NCI-H460 (cell line): ENCODE measurements at regions not wholly inside any gene's neighbourhood (a gene's known extent, or its start where the extent isn't known, plus 50 kb on each side); places are given as distances from the start of the nearest gene placed in this dataset.
"Not testable (repeated sequence)": the region's sequence is repeated elsewhere in the genome, so short reads cannot be mapped to it uniquely, and the experiment has no call there.

Source experiments
- DNase-seq: peaks from one replicate; pipeline ENCODE4 v3.0.0-alpha.2; 2016; ENCODE audit warnings: low read depth; ENCODE audit errors: extremely low read depth

DNA sequence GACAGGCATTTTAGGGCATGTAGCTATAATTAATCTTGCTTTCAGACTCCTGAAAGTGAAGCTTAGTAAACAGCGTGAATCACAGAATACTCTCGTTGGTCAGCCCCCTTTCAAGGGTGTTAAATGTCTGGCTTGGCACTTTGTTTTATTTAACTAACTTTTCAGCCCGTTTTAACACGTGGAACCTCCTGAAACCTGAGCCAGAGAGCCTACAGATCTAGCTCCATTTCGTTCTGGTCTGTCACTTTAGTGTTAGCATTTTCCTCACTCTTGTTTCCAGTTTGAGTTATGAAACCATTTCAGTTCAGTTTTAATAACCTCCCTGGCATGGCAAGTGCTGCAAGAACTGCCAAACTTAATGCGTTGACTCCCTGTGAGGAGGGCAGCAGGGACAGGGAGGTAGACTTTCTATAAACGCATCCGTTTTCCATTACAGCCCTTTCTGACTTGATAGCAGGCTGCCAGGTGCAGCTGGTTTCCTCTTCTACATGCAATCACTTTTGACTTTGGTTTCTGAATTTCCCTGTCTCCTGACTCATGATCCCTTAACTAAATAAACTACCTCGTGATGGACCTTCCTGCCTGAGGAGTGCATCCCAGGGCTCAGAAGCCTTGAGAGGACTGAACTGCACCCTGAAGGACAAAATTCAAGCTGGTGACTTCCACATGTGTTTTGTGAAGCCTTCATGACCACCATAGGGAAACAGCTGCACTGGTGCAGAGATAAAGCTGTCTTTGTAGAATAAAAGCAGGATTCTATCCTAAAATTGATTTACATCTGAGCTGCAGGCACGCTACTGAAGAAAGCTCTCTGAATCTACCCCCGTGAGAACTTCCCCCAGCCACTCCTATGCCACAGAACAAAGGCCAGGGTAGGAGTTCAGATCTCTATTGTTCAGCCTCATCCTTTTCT, 192.6 kb downstream of the DLEU7 start:
- DNase-seq: no peak

DNA sequence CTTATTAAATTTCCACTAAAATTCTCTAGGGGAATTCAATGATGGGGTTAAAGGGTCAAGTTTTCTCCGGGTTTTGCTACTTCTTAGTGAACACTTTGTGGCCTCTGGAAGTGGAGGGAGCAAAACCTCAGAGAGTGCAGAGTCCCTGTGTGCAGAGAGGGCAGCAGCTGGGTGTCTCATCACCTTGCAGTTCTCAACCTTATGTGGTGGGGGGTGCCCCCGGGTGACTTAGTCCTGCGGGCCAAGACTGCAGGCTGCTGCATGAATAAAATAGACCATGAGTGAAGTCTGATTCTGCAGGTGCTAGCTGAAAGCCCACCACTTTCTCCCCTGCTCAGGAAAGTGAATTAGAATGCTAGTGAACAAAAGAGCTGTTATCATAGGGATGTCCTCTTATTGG, 191.6 kb downstream of the DLEU7 start:
- no peak for DNase-seq

- DNase-seq: no peak
Measured at GRCh38 chr13:50654331-50654730, 189.2 kb downstream of the DLEU7 start.

DNA sequence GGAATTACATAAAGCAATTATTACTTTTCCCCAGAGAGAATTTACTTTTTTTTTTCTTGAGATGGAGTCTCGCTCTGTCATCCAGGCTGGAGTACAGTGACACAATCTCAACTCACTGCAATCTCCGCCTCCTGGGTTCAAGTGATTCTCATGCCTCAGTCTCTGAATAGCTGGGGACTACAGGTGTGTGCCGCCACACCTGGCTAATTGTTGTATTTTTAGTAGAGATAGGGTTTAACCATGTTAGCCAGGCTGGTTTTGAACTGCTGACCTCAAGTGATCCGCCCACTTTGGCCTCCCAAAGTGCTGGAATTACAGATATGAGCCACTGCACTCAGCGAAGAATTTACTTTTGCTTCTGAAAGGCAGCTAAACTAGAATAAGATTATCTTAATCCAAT, 181.6 kb downstream of the DLEU7 start:
- not testable (repeated sequence) for DNase-seq

- DNase-seq: no peak
Measured at GRCh38 chr13:50664951-50665350, 178.5 kb downstream of the DLEU7 start.

DNA sequence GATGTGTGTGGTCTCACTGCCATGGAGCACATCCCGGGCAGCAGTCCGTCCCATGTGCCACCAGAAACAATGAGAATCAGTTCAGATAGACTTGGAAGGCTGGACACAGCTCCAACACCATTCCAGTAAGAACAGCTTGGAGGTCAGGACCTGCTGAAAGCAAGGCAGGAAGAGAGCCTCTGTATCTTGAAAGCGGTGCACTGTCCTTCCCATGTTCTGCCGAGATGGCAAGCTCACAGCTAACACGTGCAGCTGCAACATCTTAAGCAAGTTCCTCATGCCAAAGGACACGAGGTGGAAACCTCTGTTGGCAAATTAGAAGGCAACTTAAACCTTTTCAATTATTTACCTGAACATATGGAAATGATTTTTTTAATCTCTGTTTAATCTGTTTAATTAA, 175.4 kb downstream of the DLEU7 start:
- DNase-seq: no peak

DNA sequence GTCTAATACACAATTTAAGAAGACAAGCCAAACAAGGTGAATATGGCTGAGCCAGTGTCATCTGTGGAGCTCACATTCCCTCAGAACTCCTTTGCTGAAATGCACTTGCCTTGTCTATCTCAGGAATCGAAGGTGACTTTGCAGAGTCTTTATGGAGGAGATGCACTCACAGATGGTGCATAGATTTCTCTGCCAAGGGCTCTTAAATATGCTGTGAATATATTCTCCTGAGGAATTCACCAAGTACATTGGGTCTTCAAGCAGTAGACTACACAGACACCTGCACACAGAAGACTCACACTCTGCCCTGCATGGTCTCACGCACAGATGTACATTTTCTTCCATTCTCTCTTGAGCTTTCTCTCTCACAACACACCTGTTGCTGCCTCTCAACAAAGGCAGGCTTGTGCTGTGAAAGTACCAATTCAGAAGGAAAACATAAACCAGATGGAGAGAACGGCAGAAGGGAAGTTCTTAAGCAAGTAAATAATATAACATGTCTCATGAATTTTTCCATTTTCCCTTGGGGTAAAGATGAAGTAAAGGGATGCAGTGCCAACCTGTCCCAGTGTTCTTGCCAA, 174.7 kb downstream of the DLEU7 start:
- no peak for DNase-seq

DNA sequence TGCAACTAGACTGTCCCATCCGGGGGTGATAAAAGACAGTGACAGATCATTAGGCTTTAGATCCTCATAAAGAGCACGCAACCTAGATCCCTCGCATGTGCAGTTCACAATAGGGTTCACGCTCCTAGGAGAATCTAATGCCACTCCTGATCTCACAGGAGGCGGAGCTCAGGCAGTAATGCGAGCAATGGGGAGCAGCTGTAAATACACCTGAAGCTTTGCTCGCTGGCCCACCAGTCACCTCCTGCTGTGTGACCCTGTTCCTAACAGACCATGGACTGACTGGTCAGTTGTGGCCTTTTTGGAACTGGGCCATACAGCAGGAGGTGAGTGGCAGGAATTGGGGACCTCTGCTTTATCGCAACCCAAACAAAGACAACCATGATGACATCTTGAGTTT, 173.2 kb downstream of the DLEU7 start:
- DNase-seq: no peak

GRCh38 chr13:50670847-50671496, 172.5 kb downstream of the DLEU7 start:
- DNase-seq: no peak

GRCh38 chr13:50671497-50671850, 172.0 kb downstream of the DLEU7 start:
- DNase-seq: no peak

GRCh38 chr13:50672025-50672424, 171.5 kb downstream of the DLEU7 start:
- no peak for DNase-seq

DNA sequence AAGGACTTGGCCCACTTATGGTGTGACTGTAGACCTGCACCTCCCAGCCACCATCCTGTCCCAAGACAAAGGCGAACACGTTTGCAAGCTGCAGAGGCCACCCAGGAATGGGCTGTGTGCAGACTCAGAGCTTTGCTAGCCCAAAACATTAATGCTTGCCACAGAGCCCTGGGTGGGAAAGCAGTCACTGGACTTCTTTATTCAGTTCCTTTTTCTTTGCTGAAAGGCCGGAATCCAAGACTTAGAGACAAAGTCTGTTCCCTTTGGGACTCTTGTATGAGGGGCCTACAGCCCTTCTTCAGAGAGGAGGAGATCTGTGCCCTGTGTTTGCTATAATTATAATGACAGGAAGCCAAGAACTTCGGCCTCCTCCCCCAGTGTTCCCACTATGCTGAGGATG, 167.8 kb downstream of the DLEU7 start:
- DNase-seq: no peak

GRCh38 chr13:50676602-50677001, 166.9 kb downstream of the DLEU7 start:
- peak; percentile 51 for DNase-seq

GRCh38 chr13:50677258-50677657, 166.2 kb downstream of the DLEU7 start:
- no peak for DNase-seq

- DNase-seq: no peak
Measured at GRCh38 chr13:50677687-50678463, 165.6 kb downstream of the DLEU7 start.

DNA sequence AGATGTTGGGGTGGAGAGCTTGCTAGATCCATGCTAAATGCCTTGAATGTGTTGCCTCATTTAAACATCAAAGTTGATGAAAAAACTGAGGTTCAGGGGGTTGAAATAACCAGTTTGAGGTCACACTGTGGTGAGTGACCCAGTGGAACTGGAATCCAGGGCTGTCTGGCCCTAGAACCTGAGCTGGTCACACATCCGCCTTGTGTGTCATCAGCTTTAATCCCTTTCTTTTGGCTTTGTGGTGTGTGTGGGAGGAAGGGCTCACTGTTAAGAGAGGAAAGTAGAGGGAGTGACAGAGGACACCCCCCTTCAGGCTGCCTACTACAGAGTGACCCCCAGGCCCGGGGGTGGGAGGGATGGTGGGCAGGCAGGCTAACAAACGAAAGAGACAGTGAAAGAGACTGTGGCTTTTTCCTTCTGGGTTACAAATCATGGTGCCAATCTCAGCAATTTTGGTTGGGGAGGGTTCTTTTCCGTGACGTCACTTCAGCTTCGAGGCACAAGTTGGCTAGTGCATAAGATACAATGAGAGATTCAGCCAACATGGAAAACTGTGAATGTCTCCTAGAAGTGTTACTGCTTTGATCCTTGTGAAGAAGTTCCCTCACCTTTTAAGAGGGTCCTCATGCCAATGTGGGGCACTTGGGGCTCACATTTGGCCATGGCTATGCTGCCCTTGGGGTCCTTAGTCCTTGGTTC, 164.9 kb downstream of the DLEU7 start:
- no peak for DNase-seq

GRCh38 chr13:50679321-50679720, 164.2 kb downstream of the DLEU7 start:
- no peak for DNase-seq

GRCh38 chr13:50682002-50682401, 161.5 kb downstream of the DLEU7 start:
- DNase-seq: no peak

DNA sequence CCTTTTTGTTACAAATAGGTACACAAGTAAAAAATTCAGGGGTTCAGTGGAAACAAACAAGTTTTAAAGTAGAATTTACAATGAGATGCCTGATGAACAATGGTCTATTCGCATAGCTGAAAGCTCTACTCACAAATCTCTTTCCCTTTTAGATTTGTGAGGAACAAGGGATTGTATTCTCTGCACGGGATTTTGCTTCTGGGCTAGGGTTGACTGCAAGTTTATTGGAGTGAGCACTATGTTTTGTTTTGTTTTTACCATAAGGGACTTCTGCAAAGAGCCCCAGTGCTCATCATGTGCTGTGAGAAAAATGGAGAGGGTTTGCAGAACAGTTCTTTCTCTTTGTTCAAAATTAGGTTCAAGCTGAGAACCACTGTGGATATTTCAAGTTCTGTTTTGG, 160.5 kb downstream of the DLEU7 start:
- no peak for DNase-seq

- no peak for DNase-seq
Measured at GRCh38 chr13:50684366-50684765, 159.1 kb downstream of the DLEU7 start.

DNA sequence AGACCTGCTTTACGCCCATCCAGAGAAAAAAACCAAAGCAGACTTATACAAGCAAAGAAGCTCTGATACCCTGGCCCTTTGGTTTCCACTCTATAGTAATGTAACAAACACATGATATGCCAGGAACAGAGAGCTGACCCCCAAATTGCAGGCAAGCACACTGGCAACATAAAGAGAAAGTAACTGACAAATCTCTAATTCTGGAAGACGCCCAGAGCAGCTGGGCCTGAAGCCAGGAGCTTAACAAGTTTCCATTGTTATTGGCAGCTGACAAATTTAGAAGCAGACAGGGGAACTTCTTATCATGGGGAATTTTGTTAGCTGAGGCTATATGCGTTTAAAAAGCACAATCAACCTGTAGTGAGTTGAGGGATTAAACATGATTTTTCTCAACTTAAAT, 158.0 kb downstream of the DLEU7 start:
- no peak for DNase-seq
